ENCODE measurements at regions not wholly inside any gene's neighbourhood (a gene's known extent, or its start where the extent isn't known, plus 50 kb on each side); places are given as distances from the start of the nearest gene placed in this dataset.

GRCh38 chr13:103521532-103521931 lies 455.3 kb upstream of the SLC10A2 start:
- no peak for TF ChIP-seq POLR2A (IDR thresholded peaks at IDR 0.05)
- TF ChIP-seq, protein P1, sequence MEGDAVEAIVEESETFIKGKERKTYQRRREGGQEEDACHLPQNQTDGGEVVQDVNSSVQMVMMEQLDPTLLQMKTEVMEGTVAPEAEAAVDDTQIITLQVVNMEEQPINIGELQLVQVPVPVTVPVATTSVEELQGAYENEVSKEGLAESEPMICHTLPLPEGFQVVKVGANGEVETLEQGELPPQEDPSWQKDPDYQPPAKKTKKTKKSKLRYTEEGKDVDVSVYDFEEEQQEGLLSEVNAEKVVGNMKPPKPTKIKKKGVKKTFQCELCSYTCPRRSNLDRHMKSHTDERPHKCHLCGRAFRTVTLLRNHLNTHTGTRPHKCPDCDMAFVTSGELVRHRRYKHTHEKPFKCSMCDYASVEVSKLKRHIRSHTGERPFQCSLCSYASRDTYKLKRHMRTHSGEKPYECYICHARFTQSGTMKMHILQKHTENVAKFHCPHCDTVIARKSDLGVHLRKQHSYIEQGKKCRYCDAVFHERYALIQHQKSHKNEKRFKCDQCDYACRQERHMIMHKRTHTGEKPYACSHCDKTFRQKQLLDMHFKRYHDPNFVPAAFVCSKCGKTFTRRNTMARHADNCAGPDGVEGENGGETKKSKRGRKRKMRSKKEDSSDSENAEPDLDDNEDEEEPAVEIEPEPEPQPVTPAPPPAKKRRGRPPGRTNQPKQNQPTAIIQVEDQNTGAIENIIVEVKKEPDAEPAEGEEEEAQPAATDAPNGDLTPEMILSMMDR (IDR thresholded peaks at IDR 0.05), result no peak
